ENCODE measurements at regions not wholly inside any gene's neighbourhood (a gene's known extent, or its start where the extent isn't known, plus 50 kb on each side); places are given as distances from the start of the nearest gene placed in this dataset.
"Not testable (repeated sequence)": the region's sequence is repeated elsewhere in the genome, so short reads cannot be mapped to it uniquely, and the experiment has no call there.

GRCh38 chr5:42943931-42944631, 96.0 kb downstream of the ANXA2R start:
- no peak for DNase-seq (ENCODE audit: low read depth, low spot score)
- Mint-ChIP-seq H3K4me1 (no peaks in the 10 kb centered on the region), H3K4me3 (no peak overlapping the region), H3K36me3 (ENCODE audit: low read depth) (no peaks in the 10 kb centered on the region), H3K27me3 (ENCODE audit: low read depth) (no peaks in the 10 kb centered on the region), H3K9me3 (no peaks in the 10 kb centered on the region), H3K27ac (ENCODE audit: unreplicated experiment) (no peak overlapping the region)
- TF ChIP-seq CTCF (conservative IDR thresholded peaks at IDR 0.05), result no peak

DNA sequence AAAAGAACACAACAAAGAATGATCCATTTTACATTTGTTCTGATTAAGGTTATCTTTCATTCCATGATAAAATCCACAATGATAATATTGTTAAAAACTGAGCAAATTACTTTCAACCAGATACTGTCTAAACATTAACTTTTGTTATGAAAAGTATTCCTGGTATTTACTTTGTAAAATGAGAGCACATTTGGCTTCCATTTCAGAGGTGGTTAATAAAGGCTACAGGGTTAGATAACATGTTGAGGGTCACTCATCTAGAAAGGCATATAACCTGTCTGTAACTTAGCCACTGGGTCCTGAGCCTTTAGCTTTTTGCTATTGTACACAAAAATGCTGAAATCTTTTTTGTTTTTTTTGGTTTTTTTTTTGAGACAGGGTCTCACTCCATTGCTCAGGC, 99.3 kb downstream of the ANXA2R start:
- Mint-ChIP-seq H3K27me3 (ENCODE audit: low read depth) (peaks cover 2% of the 10 kb centered on the region), H3K27ac (ENCODE audit: unreplicated experiment) (no peak overlapping the region), H3K4me1 (no peaks in the 10 kb centered on the region), H3K4me3 (no peak overlapping the region), H3K9me3 (no peaks in the 10 kb centered on the region), H3K36me3 (ENCODE audit: low read depth) (no peaks in the 10 kb centered on the region)
- no peak for TF ChIP-seq CTCF (conservative IDR thresholded peaks at IDR 0.05)
- DNase-seq (ENCODE audit: low read depth, low spot score), result no peak

DNA sequence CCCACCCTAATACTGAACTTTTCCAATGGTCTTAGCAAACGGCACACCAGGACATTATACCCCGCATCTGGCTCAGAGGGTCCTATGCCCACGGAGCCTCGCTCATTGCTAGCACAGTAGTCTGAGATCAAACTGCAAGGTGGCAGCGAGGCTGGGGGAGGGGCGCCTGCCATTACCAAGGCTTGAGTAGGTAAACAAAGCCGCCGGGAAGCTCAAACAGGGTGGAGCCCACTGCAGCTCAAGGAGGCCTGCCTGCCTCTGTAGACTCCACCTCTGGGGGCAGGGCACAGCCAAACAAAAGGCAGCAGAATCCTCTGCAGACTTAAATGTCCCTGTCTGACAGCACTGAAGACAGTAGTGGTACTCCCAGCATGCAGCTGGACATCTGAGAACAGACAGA, 108.1 kb downstream of the ANXA2R start:
- H3K36me3 Mint-ChIP-seq (ENCODE audit: low read depth); H3K27ac Mint-ChIP-seq (ENCODE audit: unreplicated experiment); H3K9me3 Mint-ChIP-seq; H3K4me1 Mint-ChIP-seq; H3K4me3 Mint-ChIP-seq; DNase-seq (ENCODE audit: low read depth, low spot score): not testable (repeated sequence)
- H3K27me3 Mint-ChIP-seq (ENCODE audit: low read depth), result peaks cover 20% of the 10 kb centered on the region

- not testable (repeated sequence) for H3K4me3 Mint-ChIP-seq; H3K4me1 Mint-ChIP-seq; H3K36me3 Mint-ChIP-seq (ENCODE audit: low read depth); DNase-seq (ENCODE audit: low read depth, low spot score); H3K9me3 Mint-ChIP-seq; H3K27ac Mint-ChIP-seq (ENCODE audit: unreplicated experiment)
- peaks cover 20% of the 10 kb centered on the region for H3K27me3 Mint-ChIP-seq (ENCODE audit: low read depth)
Measured at GRCh38 chr5:42931451-42931850, 108.7 kb downstream of the ANXA2R start.

GRCh38 chr5:42930934-42931333, 109.2 kb downstream of the ANXA2R start:
- no peak overlapping the region for H3K27ac Mint-ChIP-seq (ENCODE audit: unreplicated experiment)
- H3K9me3 Mint-ChIP-seq, result peaks cover 7% of the 10 kb centered on the region
- H3K4me3 Mint-ChIP-seq, result no peak overlapping the region
- no peak for TF ChIP-seq CTCF (conservative IDR thresholded peaks at IDR 0.05)
- peaks cover 19% of the 10 kb centered on the region for H3K27me3 Mint-ChIP-seq (ENCODE audit: low read depth)
- DNase-seq (ENCODE audit: low read depth, low spot score), result no peak
- peaks cover 6% of the 10 kb centered on the region for H3K36me3 Mint-ChIP-seq (ENCODE audit: low read depth)
- H3K4me1 Mint-ChIP-seq, result no peaks in the 10 kb centered on the region

DNA sequence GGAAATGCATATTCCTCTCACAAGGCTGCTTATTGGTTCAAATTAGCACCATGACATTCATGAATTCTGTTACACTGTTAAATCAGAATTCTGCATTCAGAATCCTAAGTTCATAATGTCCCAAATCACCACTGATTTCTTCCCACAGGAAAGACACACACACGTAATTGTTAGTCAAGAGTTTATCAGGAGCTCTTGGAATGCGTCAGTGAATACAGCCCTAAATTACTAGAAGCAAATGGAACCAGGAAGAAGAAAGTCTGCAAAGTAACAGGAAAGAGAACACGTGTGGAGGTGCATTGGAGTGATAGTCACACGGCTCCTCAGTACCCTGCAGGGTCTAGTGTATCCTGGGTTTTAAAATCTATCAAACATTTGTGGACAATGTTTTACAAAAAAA, 110.2 kb downstream of the ANXA2R start:
- Mint-ChIP-seq H3K4me3 (no peak overlapping the region), H3K36me3 (ENCODE audit: low read depth) (peaks cover 6% of the 10 kb centered on the region), H3K27me3 (ENCODE audit: low read depth) (peaks cover 13% of the 10 kb centered on the region)

More for the DNA sequence above, 110.2 kb downstream of the ANXA2R start:
- H3K9me3 Mint-ChIP-seq, result peaks cover 7% of the 10 kb centered on the region
- no peak for DNase-seq (ENCODE audit: low read depth, low spot score)
- H3K4me1 Mint-ChIP-seq, result no peaks in the 10 kb centered on the region
- H3K27ac Mint-ChIP-seq (ENCODE audit: unreplicated experiment), result no peak overlapping the region
- no peak for TF ChIP-seq CTCF (conservative IDR thresholded peaks at IDR 0.05)

Measured in neural crest cell (in vitro differentiated cells).